Kasumi-1 (cell line): ENCODE measurements at regions not wholly inside any gene's neighbourhood (a gene's known extent, or its start where the extent isn't known, plus 50 kb on each side); places are given as distances from the start of the nearest gene placed in this dataset.

ENCODE experiments used
- DNase-seq, 2 experiments: peaks; one replicate each; lab custom pipeline; 2025; lab: John Stamatoyannopoulos, UW

- no peak for DNase-seq
These were observed 76.3 kb upstream of the PLEKHA5 start for GRCh38 chr12:19053218-19053617.

DNA sequence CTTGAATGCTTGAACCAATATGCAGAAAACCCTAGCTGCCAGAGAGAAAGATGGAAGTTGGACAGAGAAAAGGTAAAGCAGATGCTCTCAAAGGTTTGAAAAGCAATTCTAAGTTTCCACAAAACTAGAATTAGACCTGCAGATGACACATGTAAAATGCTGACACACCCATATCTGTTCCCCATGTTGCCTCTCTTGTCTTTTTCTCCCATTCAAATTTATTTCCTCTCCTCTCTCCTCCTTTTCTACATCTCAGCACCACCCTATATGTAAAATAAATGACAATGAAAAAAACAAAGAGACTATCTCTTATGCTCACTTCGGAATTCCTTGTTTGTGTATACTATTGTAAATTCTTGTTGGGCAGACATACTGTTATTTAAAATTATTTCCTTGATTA, 75.5 kb upstream of the PLEKHA5 start:
- no peak for DNase-seq

DNA sequence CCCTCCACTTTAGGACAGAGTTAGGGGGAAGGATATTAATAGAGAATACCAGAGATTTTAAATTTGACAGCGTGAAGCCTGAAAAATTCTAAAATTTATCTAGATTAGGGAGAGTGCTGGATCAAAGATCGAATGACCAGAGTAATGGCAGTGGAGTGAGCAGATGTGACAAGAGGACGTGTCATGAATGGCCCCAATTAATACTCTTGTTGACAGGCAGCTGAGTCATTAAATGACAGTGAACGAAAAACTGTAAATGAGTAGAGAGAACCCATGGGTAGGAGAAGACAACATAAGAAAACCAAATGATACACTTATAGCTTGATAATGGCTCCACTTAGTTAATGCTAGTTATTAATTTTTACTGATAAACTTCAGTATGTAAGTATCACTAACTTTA, 73.9 kb upstream of the PLEKHA5 start:
- no peak for DNase-seq

GRCh38 chr12:19058235-19059021, 71.1 kb upstream of the PLEKHA5 start:
- DNase-seq = no peak

DNA sequence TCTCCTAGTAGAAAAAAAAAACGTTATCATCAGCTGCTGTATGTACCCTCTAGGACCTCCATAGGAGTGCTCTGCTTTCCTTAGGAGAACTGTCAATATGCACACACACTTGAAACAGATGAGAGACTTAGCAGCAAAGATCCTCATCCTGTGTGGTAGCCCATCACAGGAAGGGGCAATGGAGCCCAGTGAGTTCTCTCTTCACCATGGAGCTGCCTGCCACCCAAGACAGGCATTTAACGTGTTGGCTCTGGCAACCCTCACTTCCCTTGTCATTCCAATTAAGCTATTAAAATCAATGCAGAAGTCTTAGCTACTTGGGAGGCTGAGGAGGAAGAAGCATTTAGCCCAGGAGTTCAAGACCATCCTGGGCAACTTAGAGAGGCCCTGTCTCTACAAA, 64.8 kb upstream of the PLEKHA5 start:
- no peak for DNase-seq

DNA sequence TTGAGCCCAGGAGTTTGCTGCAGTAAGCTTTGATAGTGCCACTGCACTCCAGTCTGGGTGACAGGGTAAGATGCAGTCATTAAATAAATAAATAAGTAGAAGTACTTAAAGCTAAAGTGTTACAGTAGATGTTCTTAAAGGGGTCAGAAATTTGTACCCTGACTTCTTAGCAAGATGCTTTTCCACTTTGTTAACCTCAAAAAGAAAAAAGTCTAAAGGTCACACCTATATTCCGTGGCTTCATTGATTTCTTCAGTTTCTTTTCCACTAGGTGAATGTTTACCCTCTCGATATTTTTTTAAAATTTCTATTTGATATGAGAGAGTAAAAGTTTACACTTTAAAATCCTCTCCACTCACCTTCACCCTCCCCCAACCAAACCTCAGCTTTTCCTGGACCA, 64.3 kb upstream of the PLEKHA5 start:
- DNase-seq = no peak

- no peak for DNase-seq
These were observed 63.7 kb upstream of the PLEKHA5 start for GRCh38 chr12:19065871-19066270.

DNA sequence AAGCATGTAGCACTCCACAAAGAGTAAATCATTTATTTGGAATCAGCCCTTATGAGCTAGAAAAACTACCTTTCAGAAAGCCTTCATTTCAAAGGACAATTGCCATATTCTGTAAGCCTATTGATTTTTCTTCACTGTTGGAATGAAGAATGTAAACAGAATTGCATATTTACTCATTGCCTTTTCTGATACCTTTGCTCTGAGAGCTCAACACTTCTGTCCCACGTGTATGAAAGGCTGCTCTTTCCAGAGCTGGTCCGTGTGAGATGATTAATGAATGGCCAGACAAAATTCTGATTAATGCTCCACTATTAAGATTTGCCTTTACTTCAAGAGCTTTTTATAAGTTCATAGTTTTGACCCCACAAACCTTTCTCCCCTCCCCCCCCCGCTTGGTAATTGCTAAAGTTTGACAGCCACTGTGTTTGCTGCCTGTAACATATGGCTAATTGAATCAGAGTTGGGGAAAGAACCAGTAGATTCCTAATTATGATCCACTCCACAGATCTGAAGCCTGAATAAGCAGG, 63.0 kb upstream of the PLEKHA5 start:
- DNase-seq = no peak

DNA sequence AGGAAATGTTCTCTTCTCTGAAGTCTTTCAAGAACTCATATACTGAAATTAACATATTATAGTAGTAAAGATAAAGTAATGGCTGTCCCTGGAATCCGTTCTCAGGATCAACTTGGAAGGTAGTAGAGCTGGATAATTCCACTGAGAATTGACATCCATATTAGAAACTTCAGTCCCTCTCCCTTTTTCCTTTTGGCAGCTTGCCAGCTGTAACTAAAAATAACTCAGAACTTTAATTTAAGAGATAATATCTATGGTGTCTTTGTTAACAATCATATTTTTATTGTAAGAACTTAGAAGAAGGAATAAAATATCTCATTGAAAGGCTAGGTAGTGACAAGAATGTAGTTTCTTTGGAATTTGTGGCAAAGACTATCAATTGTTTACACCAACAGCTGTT, 61.4 kb upstream of the PLEKHA5 start:
- DNase-seq = no peak

DNA sequence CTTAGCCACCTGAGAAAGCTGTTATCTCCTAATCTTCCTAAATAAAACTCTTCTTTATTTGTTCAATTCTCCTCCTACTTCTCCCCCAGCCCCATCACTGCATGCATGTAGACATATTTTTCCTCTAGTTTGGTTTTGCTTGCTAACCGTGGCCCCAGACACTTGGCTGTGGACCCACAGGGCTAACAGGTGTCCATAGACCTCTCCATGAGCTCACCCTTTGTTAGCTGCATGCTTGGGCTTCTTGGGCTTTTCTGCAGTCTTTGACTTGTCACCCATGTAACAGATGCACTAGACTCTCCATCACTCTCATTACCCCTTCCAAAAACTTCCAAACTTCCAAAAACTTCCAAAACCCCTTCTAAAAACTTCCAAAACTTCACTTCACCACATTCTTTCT, 59.2 kb upstream of the PLEKHA5 start:
- no peak for DNase-seq

DNA sequence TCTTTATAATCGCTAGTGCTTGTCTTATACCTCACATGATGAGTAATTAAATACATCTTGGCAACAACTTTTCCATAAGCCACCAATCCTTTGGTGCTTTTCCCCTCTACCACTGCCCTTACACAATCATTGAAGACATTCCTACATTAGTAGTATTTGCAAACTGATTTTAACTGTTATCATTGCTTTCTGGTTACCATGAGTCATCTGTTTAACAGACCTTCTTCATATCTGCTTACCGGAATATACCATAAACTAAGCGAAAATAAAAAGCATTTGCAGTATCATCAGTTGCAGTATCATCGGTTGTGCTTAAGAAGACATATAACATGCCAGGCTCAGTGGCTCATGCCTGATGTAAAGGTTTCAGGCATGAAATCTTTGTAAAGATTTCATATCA, 54.8 kb upstream of the PLEKHA5 start:
- DNase-seq = no peak

DNA sequence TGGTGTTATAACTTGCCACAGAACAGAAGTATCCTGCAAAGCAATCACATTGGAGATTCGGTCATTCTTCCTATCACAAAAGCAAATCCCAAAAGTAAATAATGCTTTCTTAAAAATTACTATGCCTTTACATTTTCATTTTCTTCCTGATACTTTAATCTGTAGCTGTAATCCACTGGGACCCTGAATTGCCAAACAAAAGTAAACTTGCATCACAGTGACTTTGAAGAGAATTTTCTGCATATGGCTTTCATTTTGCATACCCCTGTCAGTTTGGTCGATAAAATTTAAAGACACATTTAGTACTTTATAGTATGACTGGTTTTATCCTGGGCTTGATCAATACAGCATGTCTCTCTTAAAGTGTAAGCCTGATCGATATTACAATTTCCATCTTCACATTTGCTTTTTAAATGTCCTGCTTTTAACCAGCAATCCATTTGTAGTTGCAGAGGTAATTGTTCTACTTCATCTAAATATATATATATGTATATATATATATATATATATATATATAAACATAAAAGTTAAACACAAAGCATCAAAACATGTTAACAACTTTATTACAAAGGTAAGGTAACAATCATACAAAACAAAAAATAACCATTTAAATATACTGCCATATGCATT, 53.7 kb upstream of the PLEKHA5 start:
- DNase-seq = no peak
